ENCODE measurements at regions not wholly inside any gene's neighbourhood (a gene's known extent, or its start where the extent isn't known, plus 50 kb on each side); places are given as distances from the start of the nearest gene placed in this dataset.

- no peak overlapping the region for H3K4me3 ChIP-seq (ENCODE audit: low read length)
- no peak for DNase-seq (ENCODE audit: low read depth, low spot score)
Measured at GRCh38 chr12:42696406-42697149, 107.0 kb upstream of the PRICKLE1 start.

DNA sequence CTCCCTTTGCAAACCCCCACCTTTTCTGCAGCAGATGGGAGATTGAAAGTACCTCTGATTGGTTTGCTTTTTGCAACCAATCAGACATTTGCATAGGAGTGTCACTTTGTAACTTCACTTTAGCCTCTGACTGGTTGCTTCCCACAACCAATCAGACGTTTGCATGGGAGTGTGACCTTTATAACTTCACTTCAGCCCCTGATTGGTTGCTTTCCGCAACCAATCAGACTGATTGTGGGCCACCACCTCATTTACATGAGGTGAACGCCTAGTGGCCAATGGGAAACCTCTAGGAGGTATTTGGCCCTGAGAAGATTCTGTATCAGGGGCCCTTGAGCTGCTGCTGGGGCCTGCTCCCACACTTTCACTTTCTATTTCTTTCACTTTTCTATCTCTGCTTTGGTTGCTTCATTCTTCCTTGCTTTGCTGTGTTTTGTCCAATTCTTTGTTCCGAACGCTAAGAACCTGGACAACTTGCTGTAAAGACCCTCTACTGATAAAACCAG is 106.0 kb upstream of the PRICKLE1 start:
- H3K4me3 ChIP-seq (ENCODE audit: low read length) = no peak overlapping the region
- DNase-seq (ENCODE audit: low read depth, low spot score) = peak; percentile 29

DNA sequence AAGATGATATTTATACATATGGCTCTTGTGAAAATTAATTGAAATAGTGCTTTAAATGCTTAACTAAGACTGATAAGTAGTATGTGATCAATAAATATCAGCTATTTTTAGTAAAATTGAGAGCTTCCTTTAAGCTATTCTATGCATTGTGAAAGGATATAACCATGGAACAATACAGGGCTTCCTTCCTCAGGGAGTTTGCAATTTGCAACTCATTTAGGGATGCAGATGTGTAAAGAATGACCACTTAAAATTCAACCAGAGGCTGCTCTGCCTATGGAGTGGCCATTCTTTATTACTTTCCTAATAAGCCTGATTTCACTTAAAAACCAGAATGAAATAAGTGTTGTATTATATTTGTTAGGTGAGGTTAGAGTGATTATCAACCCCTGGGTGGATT is 103.2 kb upstream of the PRICKLE1 start:
- DNase-seq (ENCODE audit: low read depth, low spot score) = no peak
- no peak overlapping the region for H3K4me3 ChIP-seq (ENCODE audit: low read length)

GRCh38 chr12:42691991-42692557 is 102.5 kb upstream of the PRICKLE1 start:
- H3K4me3 ChIP-seq (ENCODE audit: low read length) = peak overlapping the region; percentile 4
- peak; percentile 7 for DNase-seq (ENCODE audit: low read depth, low spot score)

DNA sequence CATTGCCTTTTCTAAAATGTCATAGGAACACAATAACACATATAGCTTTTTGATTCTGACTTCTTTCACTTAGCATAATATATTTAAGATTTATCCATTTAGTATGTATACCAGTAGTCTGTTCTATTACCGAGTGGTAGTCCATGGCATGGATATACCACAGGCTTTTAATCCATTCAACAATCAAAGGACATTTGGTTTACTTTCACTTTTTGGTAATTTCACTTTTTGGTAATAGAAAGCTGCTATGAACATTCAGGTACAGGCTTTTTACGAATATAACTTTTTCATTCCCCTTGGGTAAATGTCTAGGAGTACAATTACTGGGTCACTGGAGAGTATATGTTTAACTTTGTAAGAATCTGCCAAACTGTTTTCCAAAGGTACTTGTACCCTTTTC is 100.7 kb upstream of the PRICKLE1 start:
- no peak for DNase-seq (ENCODE audit: low read depth, low spot score)
- no peak overlapping the region for H3K4me3 ChIP-seq (ENCODE audit: low read length)

GRCh38 chr12:42689699-42690098 is 100.2 kb upstream of the PRICKLE1 start:
- H3K4me3 ChIP-seq (ENCODE audit: low read length) = no peak overlapping the region
- DNase-seq (ENCODE audit: low read depth, low spot score) = no peak

GRCh38 chr12:42686514-42687172 is 97.1 kb upstream of the PRICKLE1 start:
- no peak for DNase-seq (ENCODE audit: low read depth, low spot score)
- H3K4me3 ChIP-seq (ENCODE audit: low read length) = no peak overlapping the region

DNA sequence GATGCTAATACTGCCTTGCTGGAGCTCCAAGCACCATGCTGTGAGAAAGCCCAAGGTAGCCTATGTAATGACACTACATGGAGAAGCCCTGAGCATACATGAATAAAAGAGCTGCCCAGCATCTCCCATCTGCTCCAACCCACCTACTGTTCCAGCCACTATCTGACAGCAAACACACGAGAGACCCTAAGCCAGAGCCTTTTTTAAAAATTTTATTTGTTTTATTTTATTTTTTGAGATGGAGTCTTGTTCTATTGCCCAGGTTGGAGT is 95.2 kb upstream of the PRICKLE1 start:
- no peak overlapping the region for H3K4me3 ChIP-seq (ENCODE audit: low read length)
- no peak for DNase-seq (ENCODE audit: low read depth, low spot score)

GRCh38 chr12:42683933-42684801 is 94.6 kb upstream of the PRICKLE1 start:
- DNase-seq (ENCODE audit: low read depth, low spot score) = no peak
- H3K4me3 ChIP-seq (ENCODE audit: low read length) = no peak overlapping the region

DNA sequence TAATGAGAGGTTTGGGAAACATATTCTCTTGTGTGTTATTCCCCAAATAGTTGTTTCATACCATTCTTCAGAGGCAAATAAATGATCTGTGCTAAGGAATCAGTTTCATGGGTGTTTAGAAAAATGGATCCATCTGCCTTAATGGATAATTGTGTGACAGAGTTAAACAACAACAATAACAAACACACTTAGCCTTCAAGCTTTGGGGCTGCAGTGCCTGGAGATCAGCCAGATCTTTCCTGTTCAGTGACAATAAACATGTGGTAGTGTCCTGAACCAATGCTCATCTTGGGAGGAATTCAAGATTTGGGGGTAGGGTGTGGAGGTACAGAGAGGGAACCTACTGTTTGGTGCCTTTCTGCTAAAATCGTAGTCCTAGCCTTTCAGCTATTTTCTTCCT is 93.7 kb upstream of the PRICKLE1 start:
- no peak for DNase-seq (ENCODE audit: low read depth, low spot score)
- no peak overlapping the region for H3K4me3 ChIP-seq (ENCODE audit: low read length)

DNA sequence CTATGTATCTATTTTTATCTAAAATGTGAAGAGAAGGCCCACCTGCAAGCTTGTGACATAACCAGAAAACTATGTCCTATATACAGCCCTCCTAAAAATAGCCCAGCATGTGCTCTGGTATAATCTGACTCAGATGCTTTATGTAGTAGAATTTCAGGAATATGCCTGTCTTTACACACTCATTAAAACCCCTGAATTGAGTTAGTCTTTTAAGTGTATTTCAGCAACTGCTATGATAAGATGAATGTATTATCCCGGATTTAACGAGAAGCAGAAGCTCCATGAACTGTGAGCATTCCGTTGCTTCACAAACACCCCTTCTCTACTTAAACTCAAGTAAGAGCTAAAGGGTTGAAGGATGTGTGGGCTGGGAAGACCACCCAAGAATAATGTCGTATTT is 89.9 kb upstream of the PRICKLE1 start:
- no peak overlapping the region for H3K4me3 ChIP-seq (ENCODE audit: low read length)
- no peak for DNase-seq (ENCODE audit: low read depth, low spot score)

- no peak for DNase-seq (ENCODE audit: low read depth, low spot score)
- no peak overlapping the region for H3K4me3 ChIP-seq (ENCODE audit: low read length)
Measured at GRCh38 chr12:42677461-42677860, 87.9 kb upstream of the PRICKLE1 start.

DNA sequence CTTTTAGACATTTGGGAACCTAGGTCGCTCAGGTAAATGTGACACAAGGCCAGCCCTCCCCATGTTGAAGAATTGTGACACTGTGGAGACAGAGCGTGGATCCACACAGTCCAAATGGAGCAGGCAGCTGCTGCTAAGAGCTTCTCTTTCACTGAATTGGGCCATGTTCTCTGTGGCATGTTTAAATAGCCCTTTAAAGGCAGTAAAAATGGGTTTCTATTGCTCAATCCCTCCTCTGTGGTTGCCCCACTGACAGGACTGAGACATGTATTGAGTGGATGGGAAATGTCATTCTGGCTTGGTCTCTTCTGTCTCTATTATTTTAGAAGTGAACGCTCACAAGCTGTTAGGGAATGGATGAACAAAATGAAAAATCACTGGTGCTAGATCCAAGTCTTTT is 84.0 kb upstream of the PRICKLE1 start:
- no peak for DNase-seq (ENCODE audit: low read depth, low spot score)
- no peak overlapping the region for H3K4me3 ChIP-seq (ENCODE audit: low read length)

DNA sequence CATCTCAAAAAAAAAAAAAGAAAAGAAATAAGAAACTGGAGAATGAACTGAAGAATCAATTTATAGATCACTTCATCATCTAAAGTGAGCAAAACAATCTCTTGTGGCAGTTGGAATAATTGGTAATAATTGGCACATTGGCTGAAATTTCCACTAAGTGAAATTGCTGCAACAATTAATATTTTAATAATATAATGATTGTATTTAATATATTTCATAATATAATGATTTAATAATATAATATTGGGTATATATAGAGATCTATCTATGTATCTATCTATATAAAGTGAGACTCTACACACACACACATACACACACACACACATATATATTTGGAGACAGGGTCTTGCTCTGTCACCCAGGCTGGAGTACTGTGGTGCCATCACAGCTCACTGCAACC is 81.2 kb upstream of the PRICKLE1 start:
- H3K4me3 ChIP-seq (ENCODE audit: low read length) = no peak overlapping the region
- DNase-seq (ENCODE audit: low read depth, low spot score) = no peak

GRCh38 chr12:42669553-42669952 is 80.0 kb upstream of the PRICKLE1 start:
- no peak overlapping the region for H3K4me3 ChIP-seq (ENCODE audit: low read length)
- DNase-seq (ENCODE audit: low read depth, low spot score) = no peak

DNA sequence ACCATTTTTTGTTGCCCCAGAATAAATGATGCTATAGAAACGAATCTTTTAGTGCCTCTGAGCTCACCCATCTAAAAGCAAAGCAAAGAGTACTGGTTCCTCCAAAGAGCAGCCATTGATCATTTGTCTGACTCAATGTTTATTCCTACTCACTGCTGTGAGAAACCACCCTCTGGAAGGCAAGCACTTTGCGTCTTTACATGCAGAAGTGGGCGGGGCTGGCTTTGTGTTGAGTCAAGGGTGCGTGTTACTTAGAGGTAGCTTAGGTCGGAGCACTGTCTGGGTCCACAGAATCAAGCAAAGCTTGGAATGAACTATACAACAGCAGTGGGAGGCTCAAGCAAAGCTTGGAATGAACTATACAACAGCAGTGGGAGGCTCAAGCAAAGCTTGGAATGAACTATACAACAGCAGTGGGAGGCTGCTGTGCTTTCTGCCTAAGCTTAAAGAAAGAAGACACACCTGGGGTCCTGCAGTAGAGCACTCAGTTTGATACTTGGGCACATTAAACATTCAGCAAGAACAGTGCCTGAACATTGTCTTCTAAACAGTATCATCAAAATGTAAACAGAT is 77.2 kb upstream of the PRICKLE1 start:
- no peak for DNase-seq (ENCODE audit: low read depth, low spot score)
- H3K4me3 ChIP-seq (ENCODE audit: low read length) = no peak overlapping the region

GRCh38 chr12:42663621-42664020 is 74.1 kb upstream of the PRICKLE1 start:
- H3K4me3 ChIP-seq (ENCODE audit: low read length) = no peak overlapping the region

DNA sequence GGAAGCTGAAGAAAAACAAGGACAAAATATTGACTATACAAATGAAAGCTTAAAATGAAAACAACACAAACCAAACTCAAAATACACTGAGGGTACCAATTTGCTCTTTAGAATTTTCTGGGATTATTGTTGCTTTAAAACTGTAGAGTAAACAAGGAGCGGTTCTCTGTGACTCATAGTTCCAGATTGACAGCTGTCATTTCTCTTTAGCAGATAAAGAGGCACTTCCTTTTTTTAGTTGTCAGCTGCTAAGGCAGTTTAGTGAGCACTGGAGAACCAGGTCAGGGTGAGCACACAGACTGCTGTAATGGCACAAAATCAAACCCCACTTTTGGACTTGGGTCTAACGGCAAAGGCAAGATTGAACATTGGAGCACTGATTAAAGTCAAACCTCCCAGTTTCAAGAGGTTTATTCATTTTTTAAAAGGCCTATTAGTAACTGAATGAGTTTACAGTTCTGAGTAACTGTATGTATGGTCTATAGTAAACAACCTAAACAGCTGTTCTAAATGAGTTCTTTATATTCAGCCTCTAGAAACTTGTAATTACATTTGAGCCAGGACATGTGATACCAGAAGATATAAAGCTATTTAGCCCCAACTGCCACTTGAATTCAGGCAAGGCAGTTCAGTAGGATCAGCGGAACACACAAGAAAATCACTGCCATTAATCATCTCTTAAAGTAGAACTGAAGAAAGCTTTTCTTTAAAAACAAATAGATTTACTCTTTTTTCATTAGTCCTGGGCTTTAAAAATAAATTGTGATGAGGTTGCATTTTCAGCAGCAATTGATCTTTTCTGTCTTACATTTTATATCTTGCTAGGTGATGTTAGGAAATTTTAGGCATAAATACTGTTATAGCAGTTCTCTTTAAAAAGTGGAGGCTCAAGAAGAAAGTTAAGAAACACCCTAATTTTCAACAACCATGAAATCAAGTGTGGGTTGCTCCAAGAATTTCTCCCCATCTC is 71.7 kb upstream of the PRICKLE1 start:
- H3K4me3 ChIP-seq (ENCODE audit: low read length) = no peak overlapping the region
- DNase-seq (ENCODE audit: low read depth, low spot score) = no peak

More at GRCh38 chr12:42663621-42664020, 74.1 kb upstream of the PRICKLE1 start:
- no peak for DNase-seq (ENCODE audit: low read depth, low spot score)
